ENCODE measurements at regions not wholly inside any gene's neighbourhood (a gene's known extent, or its start where the extent isn't known, plus 50 kb on each side); places are given as distances from the start of the nearest gene placed in this dataset.
"Not testable (repeated sequence)": the region's sequence is repeated elsewhere in the genome, so short reads cannot be mapped to it uniquely, and the experiment has no call there.

GRCh38 chr9:106451223-106451622 lies 411.7 kb upstream of the ZNF462 start:
- no peak for DNase-seq

DNA sequence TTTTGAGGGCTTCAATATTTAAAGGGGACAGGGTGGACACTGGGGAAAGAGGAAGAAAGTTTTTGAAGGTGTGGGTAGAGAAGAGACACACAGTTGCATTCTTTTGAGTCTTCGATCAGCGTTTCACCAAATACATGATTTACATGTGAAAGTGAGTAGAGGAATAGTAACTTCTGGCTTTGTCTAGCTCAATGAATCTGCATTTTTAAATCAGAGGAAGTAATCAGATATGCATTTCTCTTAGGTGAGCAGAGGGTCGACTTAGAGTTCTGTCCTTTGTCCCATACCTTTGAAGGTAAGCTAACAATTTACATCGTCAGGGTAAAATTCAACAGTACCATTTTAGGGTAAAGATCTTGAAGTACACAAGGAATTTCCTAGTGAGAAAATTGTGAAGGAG lies 406.4 kb upstream of the ZNF462 start:
- no peak for DNase-seq

GRCh38 chr9:106467113-106467864 lies 395.7 kb upstream of the ZNF462 start:
- no peak for DNase-seq

DNA sequence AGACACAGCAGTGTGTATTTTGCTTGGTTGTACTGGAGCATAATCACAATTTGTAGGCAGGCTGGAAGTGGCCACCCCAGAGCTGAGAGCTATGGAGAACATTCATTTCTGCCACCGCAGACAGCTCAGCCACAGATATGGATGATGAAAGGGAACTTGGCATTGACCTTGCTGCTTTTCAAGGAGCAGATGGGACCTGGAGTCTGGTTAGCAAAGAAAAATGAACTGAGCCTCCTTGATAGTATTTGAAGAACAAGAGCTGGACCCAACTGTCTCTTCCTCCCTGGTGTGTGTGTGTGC lies 395.2 kb upstream of the ZNF462 start:
- DNase-seq: no peak

DNA sequence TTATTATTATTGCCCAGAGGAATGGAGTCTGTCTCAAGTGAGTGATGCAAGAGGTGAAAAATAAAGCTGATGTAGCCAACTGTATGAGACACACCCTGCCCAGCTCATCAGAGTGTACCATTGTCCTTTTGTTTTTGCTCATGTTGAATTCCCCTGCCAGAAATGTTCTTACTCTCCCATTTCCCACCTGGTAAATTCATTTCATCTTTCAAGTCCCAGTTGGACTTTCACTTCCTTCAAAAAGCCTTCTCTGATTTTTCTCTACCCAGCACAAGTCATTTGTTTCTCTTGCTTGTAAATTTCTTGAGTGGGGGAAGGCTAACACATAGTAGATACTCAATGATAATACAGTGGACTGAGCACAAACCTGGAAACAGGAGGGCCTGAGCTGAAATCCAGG lies 394.5 kb upstream of the ZNF462 start:
- DNase-seq: no peak

- no peak for DNase-seq
These were observed 384.7 kb upstream of the ZNF462 start for GRCh38 chr9:106478312-106478711.

DNA sequence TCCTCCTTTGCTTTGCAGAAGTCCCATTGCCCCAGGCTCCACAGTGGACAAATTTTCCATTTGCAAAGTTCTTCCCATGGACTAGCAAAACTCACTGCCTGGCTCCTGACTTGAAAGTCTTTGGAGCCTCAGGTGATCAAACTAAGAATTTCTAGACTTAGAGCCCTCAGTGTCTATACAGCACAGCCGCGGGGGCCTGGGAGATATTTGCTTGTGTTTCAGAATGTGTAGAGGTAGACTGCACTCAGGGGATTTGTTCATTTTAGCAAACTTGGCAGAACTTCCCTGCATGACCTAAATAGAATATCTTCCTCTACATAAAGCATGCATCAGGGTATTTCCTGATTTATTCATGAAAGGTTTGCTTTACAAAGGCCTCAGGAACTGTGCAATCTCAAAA lies 384.2 kb upstream of the ZNF462 start:
- no peak for DNase-seq

- no peak for DNase-seq
These were observed 383.3 kb upstream of the ZNF462 start for GRCh38 chr9:106479679-106480078.

DNA sequence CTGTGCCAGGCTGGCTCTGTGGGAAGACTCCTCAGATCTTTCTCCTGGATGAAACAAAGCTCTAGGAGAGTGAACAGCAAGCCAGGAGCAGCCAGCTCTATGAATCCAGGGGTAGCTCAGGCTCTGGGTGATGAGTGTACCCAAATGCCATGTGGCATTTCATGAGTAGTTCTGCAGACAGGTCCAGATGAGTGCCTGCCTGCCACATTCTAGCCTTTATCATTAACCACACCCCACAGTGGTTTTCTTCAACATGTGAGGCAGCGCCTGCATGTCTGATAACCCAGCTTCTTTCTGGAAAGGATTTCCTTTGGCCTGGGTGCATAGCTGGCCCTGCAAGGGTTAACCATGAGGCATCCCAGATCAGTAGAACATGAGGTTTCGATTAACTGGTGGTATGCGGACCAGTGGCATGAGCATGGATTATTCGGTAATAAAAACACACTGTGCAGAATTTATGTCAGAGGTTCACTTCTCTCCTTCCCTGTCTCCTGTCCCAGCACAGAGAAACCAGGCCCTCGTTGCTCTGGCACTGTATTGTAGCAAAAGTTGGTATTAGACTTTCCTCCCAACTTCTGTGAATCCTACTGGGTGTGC lies 381.9 kb upstream of the ZNF462 start:
- DNase-seq: no peak

DNA sequence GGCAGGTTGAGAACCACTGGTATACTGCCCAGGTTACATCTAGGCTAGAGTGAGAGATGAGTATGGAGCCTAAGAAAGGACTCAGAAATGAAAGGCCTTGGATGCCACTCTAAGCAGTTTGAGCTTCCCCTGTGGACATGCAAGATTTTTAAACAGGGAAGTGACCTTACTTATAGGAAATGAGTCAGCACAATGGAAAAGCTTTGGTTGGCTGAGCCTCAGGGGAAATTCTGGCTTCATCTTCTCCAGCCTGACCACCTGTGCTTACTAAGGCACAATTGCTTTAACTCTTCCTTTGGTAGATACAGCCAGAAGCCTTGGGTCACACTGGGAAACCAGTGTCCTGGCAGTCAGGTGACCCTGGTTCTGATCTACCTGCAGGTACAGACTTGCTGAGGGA lies 380.2 kb upstream of the ZNF462 start:
- DNase-seq: no peak

- no peak for DNase-seq
These were observed 376.3 kb upstream of the ZNF462 start for GRCh38 chr9:106486685-106487084.

GRCh38 chr9:106487266-106487665 lies 375.7 kb upstream of the ZNF462 start:
- DNase-seq: no peak

GRCh38 chr9:106492126-106492525 lies 370.8 kb upstream of the ZNF462 start:
- not testable (repeated sequence) for DNase-seq

DNA sequence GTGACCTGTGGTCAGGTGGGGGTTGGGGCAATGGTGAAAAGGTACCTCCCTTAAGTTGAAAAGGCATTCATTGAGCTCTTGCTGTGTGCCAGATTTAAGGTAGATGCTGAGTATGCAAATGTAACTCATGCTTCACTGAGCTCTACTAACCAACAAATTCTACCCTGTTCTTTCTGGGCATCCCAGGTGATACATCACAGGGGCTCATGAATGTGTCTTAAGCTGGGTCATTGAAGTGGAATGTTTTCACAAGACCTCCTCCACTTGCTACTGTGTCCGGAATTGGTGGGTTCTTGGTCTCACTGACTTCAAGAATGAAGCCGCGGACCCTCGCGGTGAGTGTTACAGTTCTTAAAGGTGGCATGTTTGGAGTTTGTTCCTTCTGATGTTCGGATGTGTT lies 362.8 kb upstream of the ZNF462 start:
- DNase-seq: no peak

DNA sequence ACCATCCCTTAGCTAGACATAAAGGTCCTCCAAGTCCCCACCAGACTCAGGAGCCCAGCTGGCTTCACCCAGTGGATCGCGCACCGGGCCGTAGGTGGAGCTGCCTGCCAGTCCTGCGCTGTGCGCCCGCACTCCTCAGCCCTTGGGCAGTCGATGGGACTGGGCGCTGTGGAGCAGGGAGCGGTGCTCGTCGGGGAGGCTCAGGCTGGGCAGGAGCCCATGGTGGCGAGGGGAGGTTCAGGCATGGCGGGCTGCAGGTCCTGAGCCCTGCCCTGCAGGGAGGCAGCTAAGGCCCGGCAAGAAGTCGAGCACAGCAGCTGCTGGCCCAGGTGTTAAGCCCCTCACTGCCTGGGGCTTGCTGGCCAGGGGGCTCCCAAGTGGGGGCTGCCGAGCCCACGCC lies 361.8 kb upstream of the ZNF462 start:
- not testable (repeated sequence) for DNase-seq

- DNase-seq: no peak
These were observed 360.0 kb upstream of the ZNF462 start for GRCh38 chr9:106502930-106503329.

DNA sequence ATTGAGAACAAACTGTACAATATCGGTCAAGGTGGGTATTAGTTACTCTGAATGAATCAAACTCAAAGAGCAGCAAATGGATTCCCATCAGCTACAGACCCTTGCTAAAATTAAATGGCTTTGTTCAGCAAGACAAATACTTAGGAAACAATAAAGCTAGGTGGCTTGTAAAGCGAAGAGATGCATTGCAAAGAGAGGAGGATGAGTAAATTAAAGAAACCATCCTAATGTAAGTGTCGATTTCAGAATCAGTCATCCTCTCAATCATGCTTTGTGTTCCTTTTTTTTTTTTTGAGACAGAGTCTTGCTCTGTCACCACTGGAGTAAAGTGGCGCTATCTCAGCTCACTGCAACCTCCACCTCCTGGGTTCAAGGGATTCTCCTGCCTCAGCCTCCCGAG lies 359.2 kb upstream of the ZNF462 start:
- DNase-seq: no peak

DNA sequence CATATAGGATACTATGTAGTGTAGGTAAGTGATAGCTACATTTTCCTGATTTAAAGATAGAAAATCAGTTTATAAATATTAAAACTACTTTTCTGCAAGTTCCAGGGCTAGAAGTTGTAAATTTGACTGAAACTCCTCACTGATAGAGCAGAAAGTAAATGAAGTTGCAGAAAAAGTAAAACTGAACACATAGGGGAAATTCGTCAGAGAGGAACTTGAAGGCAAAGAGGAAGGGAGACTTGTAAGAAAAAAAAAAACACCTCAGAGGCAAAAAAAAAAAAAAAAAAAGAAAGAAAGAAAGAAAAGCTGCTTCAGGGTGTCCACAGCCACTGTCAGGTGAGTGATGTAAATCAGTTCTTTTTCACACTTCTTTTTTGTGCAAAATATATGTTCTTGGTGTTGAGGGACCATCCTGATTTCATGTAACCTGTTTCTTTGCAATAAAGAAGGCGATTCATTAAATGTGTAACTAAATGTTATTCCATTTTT lies 336.2 kb upstream of the ZNF462 start:
- no peak for DNase-seq

- no peak for DNase-seq
These were observed 334.8 kb upstream of the ZNF462 start for GRCh38 chr9:106528158-106528557.

DNA sequence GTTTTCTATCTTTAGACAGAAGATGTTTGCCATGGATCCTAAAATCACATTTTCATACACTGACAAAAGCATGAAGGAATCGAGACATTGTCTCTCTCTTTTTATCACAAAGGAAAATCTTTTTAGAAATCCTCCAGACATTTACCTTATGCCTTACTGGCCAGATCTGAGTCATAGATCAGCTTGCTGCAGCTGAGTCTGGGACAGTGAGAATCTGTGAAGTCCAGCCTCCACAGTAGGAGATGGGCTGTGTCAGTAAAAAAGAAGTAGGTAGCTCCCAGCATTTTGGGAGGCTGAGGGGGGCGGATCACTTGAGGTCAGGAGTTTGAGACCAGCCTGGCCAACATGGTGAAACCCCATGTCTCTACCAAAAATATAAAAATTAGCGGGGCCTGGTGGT lies 333.4 kb upstream of the ZNF462 start:
- DNase-seq: no peak

GRCh38 chr9:106531491-106531890 lies 331.5 kb upstream of the ZNF462 start:
- no peak for DNase-seq

- DNase-seq: no peak
These were observed 330.5 kb upstream of the ZNF462 start for GRCh38 chr9:106532306-106533015.

DNA sequence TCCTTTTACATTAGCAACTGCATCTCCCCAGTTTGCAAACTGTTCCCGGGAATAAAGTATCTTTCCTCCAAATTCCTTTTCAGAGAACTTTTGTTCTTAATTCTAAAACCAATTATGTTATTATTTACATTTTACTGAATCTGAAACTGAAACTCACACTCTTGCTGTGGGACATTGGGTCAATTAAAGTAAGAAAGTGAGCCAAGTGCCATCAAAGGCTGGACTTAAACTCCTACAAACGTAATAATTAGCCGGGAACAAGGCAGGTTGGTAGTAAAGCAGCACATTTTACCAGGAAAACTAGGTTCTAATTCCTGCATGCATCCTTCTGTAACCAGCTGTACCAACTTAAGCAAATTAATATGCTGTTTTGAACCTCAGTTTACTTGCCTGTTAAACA lies 328.2 kb upstream of the ZNF462 start:
- DNase-seq: no peak

DNA sequence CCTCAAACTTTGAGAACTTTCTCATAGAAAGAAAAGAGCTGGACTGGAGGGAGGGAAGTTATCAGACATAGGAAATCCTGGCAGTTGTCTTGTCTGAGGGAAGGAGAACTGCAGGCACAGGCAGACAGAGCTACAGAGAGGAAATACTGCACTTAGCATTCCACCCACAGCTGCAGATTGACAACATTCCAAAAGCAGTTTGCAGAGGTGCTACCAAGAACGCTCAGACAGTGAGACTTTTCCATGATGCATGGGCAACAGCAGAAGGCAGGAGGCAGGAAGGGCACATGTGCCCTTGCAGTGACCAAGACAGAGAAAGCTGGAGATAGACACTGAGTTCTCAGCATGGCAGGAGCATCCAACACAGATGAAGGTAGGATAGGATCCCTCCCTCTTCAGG lies 327.5 kb upstream of the ZNF462 start:
- DNase-seq: no peak
